Spleen (tissue), 11 donors: ENCODE measurements at regions not wholly inside any gene's neighbourhood (a gene's known extent, or its start where the extent isn't known, plus 50 kb on each side); places are given as distances from the start of the nearest gene placed in this dataset.

Experiments used
- DNase-seq: peaks from one replicate; pipeline ENCODE4 v3.0.0-alpha.2; 2020
- H3K27ac ChIP-seq, 8 donors: fragments of 200-600 bp; sonication (generic) in 7 of 8; 1 replicate in 4 of 8; 2 replicates in 4 of 8; pipeline versions ENCODE4 v1.5.0 to v1.8.0; 2016 to 2021; ENCODE audit warnings: inconsistent platforms in 4 of 8, mild to moderate bottlenecking in 4 of 8, moderate library complexity in 1 of 8
- H3K27me3 ChIP-seq, 7 donors: fragments of 200-600 bp; sonication (generic) in 6 of 7; replicated peaks in 1 of 7; 1 replicate in 4 of 7; 2 replicates in 3 of 7; pipeline versions ENCODE4 v1.5.0 to v1.8.0; 2016 to 2021; ENCODE audit warnings: inconsistent platforms in 3 of 7, mild to moderate bottlenecking in 1 of 7
- H3K36me3 ChIP-seq, 6 donors: fragments of 200-600 bp; sonication (generic) in 5 of 6; 1 replicate in 4 of 6; 2 replicates in 2 of 6; pipeline versions ENCODE4 v1.5.0 to v1.8.0; 2016 to 2021; ENCODE audit warnings: inconsistent platforms in 2 of 6
- H3K4me1 ChIP-seq, 6 donors: fragments of 200-600 bp; sonication (generic) in 5 of 6; 1 replicate in 3 of 6; 2 replicates in 3 of 6; pipeline versions ENCODE4 v1.5.0 to v1.8.0; 2016 to 2021; ENCODE audit warnings: inconsistent platforms in 3 of 6
- H3K4me3 ChIP-seq, 8 donors: fragments of 200-600 bp; sonication (generic) in 7 of 8; 1 replicate in 4 of 8; 2 replicates in 4 of 8; pipeline versions ENCODE4 v1.5.0 to v1.8.0; 2016 to 2021; ENCODE audit warnings: inconsistent platforms in 4 of 8, mild to moderate bottlenecking in 4 of 8, moderate library complexity in 2 of 8
- H3K9me3 ChIP-seq, 8 donors: fragments of 200-600 bp; sonication (generic) in 7 of 8; 1 replicate in 4 of 8; 2 replicates in 4 of 8; pipeline versions ENCODE4 v1.5.0 to v1.8.0; 2016 to 2021; ENCODE audit warnings: inconsistent platforms in 4 of 8
- POLR2A ChIP-seq, 3 donors: fragments of 450-650 bp; IDR thresholded peaks; one replicate each; pipeline ENCODE4 v1.5.1; 2017; ENCODE audit warnings: antibody characterized with exemption in 3 of 3, mild to moderate bottlenecking in 1 of 3
- POLR2AphosphoS5 ChIP-seq, 3 donors: sonication (generic); formaldehyde crosslinking; IDR thresholded peaks; one replicate each; pipeline ENCODE4 v1.5.1; 2017; ENCODE audit warnings: antibody characterized with exemption in 3 of 3
- WGBS, 5 donors: extraction: QIAGEN DNeasy Blood & Tissue Kit in 3 of 5; methylation state at CpG; one replicate each; pipeline versions ENCODE4 v1.1.5 to v1.1.7; 2013 to 2018; 5-methylcytosine and 5-hydroxymethylcytosine counted together
- intact Hi-C: fragments of 100-400 bp; cut with DNase I; formaldehyde crosslinking; loops from one replicate; pipeline ENCODE4 v1.15.0; 2023; ENCODE audit warnings: low total_unique reads
- TF ChIP-seq, protein P1 (sequence below), 11 experiments: fragments of 200-600 bp in 7 of 11; fragments of 450-650 bp in 4 of 11; sonication (generic) in 4 of 11; IDR thresholded peaks in 8 of 11; conservative IDR thresholded peaks in 3 of 11; 1 replicate in 7 of 11; 2 replicates in 4 of 11; pipeline versions ENCODE4 v1.4.0 to v1.8.0; 2016 to 2021; ENCODE audit warnings: antibody characterized with exemption in 11 of 11, inconsistent platforms in 4 of 11, mild to moderate bottlenecking in 1 of 11
- donor health status: healthy with polysubstance abuse.
- donor health status: DM: no; HTN: no; CAD: no; lungs with moderate emphysema.
- donor health status: DM: no; HTN: no; CAD: no.
- donor health status: Bipolar disorder and iron deficiency.
- donor health status: healthy.
- donor health status: DM: no; HTN: no; CAD: no.
- donor health status: DM: yes; HTN: yes; CAD: no.

DNA sequence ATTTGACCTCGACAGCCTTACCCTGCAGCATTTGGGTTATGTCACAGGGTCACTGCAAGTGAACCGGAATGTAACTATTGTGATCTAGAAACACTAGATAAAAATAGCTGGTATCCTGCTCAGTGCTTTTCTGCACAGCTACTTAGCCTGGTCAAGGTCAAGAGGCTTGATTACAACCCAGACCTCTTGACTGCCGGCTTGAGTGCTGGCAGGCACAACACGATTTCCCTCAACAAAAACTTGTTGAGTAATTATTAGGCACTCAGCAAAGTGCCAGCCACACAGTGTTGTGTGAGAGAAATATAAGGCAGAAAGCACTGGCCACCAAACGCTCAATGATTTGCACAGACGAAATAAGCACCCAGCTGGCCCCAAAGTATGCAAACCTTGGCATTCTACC, 156.7 kb downstream of the NUAK1 start:
- Histone ChIP-seq H3K36me3 (no peaks in the 10 kb centered on the region), H3K27ac (no peak overlapping the region), H3K4me3 (no peak overlapping the region), H3K27me3 (peaks cover 0 to 35% (median 0%) of the 10 kb centered on the region in 7 donors), H3K4me1 (peaks cover 3 to 17% (median 8%) of the 10 kb centered on the region in 6 donors), H3K9me3 (no peaks in the 10 kb centered on the region)
- no peak for DNase-seq
- intact Hi-C loops, result no loop called here
- WGBS, 5 donors, result 46 to 71% (median 64%) methylated on average over 6 of the region's 6 CpGs
- peak in 1 of 3 donors; percentile 34 for TF ChIP-seq POLR2AphosphoS5 (IDR thresholded peaks at IDR 0.05)
- TF ChIP-seq, protein P1, sequence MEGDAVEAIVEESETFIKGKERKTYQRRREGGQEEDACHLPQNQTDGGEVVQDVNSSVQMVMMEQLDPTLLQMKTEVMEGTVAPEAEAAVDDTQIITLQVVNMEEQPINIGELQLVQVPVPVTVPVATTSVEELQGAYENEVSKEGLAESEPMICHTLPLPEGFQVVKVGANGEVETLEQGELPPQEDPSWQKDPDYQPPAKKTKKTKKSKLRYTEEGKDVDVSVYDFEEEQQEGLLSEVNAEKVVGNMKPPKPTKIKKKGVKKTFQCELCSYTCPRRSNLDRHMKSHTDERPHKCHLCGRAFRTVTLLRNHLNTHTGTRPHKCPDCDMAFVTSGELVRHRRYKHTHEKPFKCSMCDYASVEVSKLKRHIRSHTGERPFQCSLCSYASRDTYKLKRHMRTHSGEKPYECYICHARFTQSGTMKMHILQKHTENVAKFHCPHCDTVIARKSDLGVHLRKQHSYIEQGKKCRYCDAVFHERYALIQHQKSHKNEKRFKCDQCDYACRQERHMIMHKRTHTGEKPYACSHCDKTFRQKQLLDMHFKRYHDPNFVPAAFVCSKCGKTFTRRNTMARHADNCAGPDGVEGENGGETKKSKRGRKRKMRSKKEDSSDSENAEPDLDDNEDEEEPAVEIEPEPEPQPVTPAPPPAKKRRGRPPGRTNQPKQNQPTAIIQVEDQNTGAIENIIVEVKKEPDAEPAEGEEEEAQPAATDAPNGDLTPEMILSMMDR (IDR thresholded peaks at IDR 0.05 in 8 of 11, conservative IDR thresholded peaks at IDR 0.05 in 3 of 11), result no peak
- no peak for TF ChIP-seq POLR2A (IDR thresholded peaks at IDR 0.05)

DNA sequence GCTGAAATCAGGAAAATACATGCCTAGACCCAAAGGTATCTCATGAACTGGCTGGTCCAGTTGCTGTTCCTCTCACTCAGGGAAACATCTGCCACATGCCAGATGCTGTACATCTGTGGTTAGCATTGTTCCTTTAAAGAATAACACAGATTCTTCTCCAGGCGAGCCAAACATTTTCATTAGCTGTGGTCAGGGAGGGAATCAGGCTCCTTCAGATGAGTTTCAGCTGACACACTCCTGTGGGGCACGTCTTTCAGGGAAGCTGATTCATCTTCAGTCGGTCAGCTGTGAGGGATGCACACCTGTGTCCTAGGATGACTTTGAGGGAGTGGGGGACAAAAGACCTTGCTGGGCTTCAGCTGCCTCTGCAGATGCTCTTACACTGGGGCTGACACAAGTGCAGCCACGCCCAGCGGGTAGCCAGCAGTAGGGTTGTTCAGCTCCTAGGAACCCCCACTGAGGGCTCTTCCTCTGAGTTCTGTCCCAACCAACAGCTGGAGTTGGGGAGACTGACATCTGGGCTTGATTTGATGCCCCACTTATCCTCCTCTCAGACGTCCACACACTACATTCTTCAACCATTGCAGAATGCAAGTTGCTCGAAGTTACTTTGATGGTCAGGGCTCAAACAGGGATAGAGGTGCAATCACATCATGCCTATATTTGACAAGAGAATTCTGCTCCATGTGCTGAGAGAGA, 155.0 kb downstream of the NUAK1 start:
- H3K27me3 ChIP-seq, result peaks cover 0 to 48% (median 0%) of the 10 kb centered on the region in 7 donors
- H3K4me3 ChIP-seq, result no peak overlapping the region
- TF ChIP-seq, protein P1 (IDR thresholded peaks at IDR 0.05 in 8 of 11, conservative IDR thresholded peaks at IDR 0.05 in 3 of 11), result no peak
- TF ChIP-seq POLR2A (IDR thresholded peaks at IDR 0.05) (no peak), POLR2AphosphoS5 (IDR thresholded peaks at IDR 0.05) (no peak)
- H3K9me3 ChIP-seq, result no peaks in the 10 kb centered on the region
- intact Hi-C loops, result no loop called here
- 69 to 84% (median 75%) methylated on average over 7 of the region's 7 CpGs for WGBS, 5 donors
- peaks cover 3 to 17% (median 8%) of the 10 kb centered on the region in 6 donors for H3K4me1 ChIP-seq
- DNase-seq, result no peak
- no peaks in the 10 kb centered on the region for H3K36me3 ChIP-seq
- no peak overlapping the region for H3K27ac ChIP-seq

DNA sequence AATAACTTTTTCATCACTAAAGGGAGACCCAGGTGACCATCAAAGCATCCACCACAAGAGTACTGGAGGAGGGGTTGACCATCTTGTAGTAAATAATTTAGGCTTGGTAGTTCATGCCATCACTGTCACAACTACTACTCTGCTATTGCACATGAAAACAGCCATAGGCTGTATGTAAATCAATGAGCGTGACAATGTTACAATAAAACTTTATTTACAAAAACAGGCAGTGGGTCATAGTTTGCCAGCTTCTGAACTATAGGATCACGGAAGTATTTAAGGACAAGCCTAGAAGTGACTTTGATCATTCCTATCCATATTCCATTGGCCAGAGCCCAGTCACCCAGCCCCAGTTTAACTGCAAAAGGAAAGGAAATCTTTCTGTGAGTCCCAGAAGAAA, 153.4 kb downstream of the NUAK1 start:
- H3K9me3 ChIP-seq, result no peaks in the 10 kb centered on the region
- 66 to 100% (median 90%) methylated on average over 2 of the region's 2 CpGs for WGBS, 5 donors
- H3K4me3 ChIP-seq, result no peak overlapping the region
- no peak for DNase-seq
- H3K4me1 ChIP-seq, result peaks cover 3 to 17% (median 8%) of the 10 kb centered on the region in 6 donors
- peaks cover 0 to 53% (median 0%) of the 10 kb centered on the region in 7 donors for H3K27me3 ChIP-seq
- intact Hi-C loops, result no loop called here
- no peaks in the 10 kb centered on the region for H3K36me3 ChIP-seq
- TF ChIP-seq POLR2AphosphoS5 (IDR thresholded peaks at IDR 0.05) (no peak), POLR2A (IDR thresholded peaks at IDR 0.05) (no peak)
- TF ChIP-seq, protein P1 (IDR thresholded peaks at IDR 0.05 in 8 of 11, conservative IDR thresholded peaks at IDR 0.05 in 3 of 11), result no peak
- no peak overlapping the region for H3K27ac ChIP-seq

DNA sequence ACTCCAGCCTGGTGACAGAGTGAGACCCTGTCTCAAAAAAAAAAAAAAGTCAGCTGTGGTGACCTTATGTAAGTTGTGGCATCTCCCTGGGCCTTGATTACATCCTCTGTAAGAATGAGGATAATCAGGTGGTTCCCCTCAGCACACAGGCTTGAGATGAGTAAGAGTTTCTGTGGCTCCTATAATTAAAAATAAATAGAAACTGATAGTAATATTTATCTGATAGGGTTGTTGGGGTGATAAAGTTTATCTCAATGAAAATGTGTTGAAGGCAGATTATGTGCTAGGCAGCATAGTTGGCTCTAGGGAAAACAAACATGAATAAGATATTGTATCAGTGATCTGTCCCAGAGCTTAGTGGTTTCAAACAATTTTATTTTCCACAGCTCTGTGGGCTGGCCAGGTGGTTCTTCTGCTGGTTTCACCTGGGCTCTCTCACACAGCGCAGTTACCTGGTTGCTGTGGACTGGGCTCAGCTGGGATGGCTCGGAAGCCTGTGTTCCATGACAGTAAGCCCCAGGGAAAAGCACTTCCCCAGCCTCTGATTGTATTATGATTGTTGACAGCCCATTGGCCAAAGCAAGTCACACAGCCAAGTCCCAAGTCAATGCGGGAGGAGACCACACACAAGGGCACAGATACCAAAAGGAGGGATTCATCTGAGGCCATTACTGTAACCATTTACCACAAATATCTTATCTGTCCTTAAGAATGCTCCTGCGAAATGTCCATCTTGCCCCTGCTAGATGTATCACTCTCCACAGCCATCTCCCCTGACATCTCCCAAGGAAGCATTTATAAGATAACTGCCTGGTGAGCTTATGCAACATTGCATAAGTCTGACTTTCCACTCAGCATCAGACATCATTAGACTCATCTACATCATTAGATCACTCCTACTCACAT, 151.7 kb downstream of the NUAK1 start:
- Histone ChIP-seq H3K4me3 (no peak overlapping the region), H3K27me3 (peaks cover 0 to 59% (median 0%) of the 10 kb centered on the region in 7 donors), H3K36me3 (no peaks in the 10 kb centered on the region), H3K9me3 (no peaks in the 10 kb centered on the region), H3K27ac (no peak overlapping the region), H3K4me1 (peaks cover 0 to 10% (median 6%) of the 10 kb centered on the region in 6 donors)
- WGBS, 5 donors, result 66 to 88% (median 70%) methylated on average over 4 of the region's 4 CpGs
- no peak for DNase-seq
- intact Hi-C loops, result no loop called here
- TF ChIP-seq, protein P1 (IDR thresholded peaks at IDR 0.05 in 8 of 11, conservative IDR thresholded peaks at IDR 0.05 in 3 of 11), result no peak
- TF ChIP-seq POLR2A (IDR thresholded peaks at IDR 0.05) (no peak), POLR2AphosphoS5 (IDR thresholded peaks at IDR 0.05) (no peak)
